ENCODE measurements at regions not wholly inside any gene's neighbourhood (a gene's known extent, or its start where the extent isn't known, plus 50 kb on each side); places are given as distances from the start of the nearest gene placed in this dataset.

GRCh38 chr5:67425514-67425913 is 228.9 kb upstream of the CD180 start:
- TF ChIP-seq CTCF (optimal IDR thresholded peaks at IDR 0.05 in 1 of 3, IDR thresholded peaks at IDR 0.05 in 1 of 3, conservative IDR thresholded peaks at IDR 0.05 in 1 of 3; ENCODE audit: extremely low read depth in 1 of 3, insufficient read depth in 2 of 3, low read length in 3 of 3) = no peak
- no peak for TF ChIP-seq EZH2 (IDR thresholded peaks at IDR 0.05; ENCODE audit: low read length)
